Lower leg skin (tissue), 3 donors: ENCODE measurements at regions not wholly inside any gene's neighbourhood (a gene's known extent, or its start where the extent isn't known, plus 50 kb on each side); places are given as distances from the start of the nearest gene placed in this dataset.

ENCODE experiments used
- POLR2A ChIP-seq, 2 donors: fragments of 450-650 bp; IDR thresholded peaks; one replicate each; pipeline ENCODE4 v1.6.1; 2016 to 2017; ENCODE audit warnings: antibody characterized with exemption in 2 of 2, mild to moderate bottlenecking in 1 of 2, moderate library complexity in 1 of 2
- TF ChIP-seq, protein P1 (sequence below), 3 donors: fragments of 450-650 bp; IDR thresholded peaks; one replicate each; pipeline ENCODE4 v1.5.1; 2016; ENCODE audit warnings: antibody characterized with exemption in 3 of 3, mild to moderate bottlenecking in 3 of 3, moderate library complexity in 2 of 3

DNA sequence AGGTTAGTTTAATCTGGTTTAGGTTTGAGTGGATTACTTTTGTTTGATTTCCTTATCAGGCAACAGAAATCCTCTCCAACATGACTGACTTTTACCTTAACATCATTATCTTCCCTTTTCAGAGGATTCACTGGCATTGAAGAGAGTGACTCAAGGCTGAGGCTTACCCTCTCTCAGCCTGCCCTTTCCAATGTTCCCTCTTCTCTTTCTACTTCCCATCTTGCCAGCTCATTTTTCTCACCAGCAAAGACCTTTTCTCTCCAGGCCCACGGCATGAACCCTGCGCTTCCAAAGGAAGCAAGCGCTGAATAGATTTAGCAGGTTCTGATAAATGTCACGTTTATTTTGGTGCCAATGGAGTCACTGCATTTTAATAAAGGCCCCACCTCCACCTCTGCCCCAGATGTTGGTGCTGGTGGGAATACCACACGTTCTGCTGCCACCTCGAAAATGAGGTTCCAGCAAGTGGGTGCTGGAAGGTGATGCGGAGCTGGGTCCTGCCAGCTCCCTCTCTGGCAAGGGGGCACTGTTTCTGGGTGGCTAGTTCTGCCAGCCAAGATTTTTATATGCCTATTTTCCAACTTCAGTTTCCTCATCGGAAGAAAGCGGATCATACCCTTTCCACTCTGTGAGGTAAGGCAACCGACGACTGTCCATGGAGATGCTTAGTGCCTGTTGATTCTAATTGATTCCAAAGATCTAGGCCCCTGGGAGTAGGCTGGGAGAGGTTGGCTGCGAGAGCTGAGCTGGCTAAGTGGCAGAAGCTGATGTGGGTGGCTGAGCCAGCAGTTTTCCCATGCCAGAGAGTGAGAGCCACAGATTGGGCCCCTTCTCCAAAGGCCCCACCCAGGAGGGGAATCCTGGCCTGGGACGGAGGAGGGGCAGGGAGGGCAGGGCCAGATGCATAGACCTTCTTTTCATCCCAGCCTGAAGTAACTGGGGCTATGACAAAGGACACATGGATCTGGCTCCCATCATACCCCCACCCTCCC lies 87.7 kb upstream of the MAFB start:
- no peak for TF ChIP-seq POLR2A (IDR thresholded peaks at IDR 0.05)
- TF ChIP-seq, protein P1, sequence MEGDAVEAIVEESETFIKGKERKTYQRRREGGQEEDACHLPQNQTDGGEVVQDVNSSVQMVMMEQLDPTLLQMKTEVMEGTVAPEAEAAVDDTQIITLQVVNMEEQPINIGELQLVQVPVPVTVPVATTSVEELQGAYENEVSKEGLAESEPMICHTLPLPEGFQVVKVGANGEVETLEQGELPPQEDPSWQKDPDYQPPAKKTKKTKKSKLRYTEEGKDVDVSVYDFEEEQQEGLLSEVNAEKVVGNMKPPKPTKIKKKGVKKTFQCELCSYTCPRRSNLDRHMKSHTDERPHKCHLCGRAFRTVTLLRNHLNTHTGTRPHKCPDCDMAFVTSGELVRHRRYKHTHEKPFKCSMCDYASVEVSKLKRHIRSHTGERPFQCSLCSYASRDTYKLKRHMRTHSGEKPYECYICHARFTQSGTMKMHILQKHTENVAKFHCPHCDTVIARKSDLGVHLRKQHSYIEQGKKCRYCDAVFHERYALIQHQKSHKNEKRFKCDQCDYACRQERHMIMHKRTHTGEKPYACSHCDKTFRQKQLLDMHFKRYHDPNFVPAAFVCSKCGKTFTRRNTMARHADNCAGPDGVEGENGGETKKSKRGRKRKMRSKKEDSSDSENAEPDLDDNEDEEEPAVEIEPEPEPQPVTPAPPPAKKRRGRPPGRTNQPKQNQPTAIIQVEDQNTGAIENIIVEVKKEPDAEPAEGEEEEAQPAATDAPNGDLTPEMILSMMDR (IDR thresholded peaks at IDR 0.05): no peak
